ENCODE measurements at regions not wholly inside any gene's neighbourhood (a gene's known extent, or its start where the extent isn't known, plus 50 kb on each side); places are given as distances from the start of the nearest gene placed in this dataset.

DNA sequence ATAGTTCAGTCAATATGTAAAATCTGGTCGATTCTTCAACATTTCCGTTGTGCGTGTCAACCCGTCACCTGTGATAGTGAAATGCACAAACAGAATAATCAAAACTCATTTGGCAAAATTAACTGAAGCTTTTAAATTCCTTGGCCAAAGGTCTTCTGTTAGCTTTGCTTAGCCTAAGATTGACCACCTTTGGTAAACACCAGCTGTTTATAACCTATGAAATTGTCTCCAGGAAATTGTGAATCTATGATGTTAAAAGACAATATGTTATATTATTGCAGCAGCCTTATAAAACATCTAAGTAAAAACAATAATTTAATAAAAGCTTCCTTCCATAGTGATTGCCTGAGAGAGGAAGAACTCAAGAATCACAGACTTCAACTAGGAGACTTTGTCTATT is 196.8 kb downstream of the IL15 start:
- TF ChIP-seq, protein P1, sequence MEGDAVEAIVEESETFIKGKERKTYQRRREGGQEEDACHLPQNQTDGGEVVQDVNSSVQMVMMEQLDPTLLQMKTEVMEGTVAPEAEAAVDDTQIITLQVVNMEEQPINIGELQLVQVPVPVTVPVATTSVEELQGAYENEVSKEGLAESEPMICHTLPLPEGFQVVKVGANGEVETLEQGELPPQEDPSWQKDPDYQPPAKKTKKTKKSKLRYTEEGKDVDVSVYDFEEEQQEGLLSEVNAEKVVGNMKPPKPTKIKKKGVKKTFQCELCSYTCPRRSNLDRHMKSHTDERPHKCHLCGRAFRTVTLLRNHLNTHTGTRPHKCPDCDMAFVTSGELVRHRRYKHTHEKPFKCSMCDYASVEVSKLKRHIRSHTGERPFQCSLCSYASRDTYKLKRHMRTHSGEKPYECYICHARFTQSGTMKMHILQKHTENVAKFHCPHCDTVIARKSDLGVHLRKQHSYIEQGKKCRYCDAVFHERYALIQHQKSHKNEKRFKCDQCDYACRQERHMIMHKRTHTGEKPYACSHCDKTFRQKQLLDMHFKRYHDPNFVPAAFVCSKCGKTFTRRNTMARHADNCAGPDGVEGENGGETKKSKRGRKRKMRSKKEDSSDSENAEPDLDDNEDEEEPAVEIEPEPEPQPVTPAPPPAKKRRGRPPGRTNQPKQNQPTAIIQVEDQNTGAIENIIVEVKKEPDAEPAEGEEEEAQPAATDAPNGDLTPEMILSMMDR (IDR thresholded peaks at IDR 0.05; ENCODE audit: insufficient read depth, low read depth, low read length) = no peak
- no peak for TF ChIP-seq EZH2 (IDR thresholded peaks at IDR 0.05; ENCODE audit: insufficient read depth, low read length)

All from astrocyte (in vitro differentiated cells and primary cell).